ENCODE measurements at regions not wholly inside any gene's neighbourhood (a gene's known extent, or its start where the extent isn't known, plus 50 kb on each side); places are given as distances from the start of the nearest gene placed in this dataset.

DNA sequence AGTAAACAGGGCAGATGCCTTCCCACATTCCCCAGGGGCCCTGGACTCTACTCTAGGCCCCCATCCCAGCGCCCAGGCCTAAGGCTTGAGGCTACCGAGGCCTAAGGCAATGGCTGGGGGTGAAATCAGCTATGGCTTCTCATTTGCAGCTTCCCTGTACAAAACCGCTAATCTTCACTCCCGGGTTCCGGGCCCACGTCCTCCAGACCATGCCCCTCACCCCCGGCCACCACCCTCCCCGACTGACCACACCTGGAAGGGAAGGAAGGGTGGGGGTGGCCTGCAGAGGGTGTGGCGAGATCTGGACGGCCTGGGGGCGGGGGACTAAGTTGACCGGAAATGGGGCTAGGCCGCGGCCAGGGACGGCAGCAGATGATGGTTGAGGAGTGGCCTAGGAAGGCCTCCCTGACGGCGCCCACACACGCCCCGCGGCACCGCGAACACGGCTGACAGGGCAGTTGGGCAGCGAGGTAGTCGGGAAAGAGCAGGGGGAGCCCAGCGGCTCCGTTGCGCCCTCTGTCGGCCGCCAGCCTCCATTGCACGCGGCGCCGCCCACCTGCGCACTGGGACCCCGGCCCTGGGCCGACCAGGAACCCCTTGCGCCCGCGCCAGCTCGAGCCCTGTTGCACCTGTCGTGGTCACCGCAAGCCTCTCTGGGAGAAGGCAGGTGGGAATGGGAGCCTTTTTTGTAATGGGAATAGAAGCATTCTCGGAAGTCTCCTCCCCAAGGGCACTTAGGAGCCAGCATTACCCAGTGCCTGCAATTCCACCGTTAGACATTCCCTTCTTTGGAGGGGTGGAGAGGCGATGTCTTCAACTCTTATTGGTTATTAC is 95.9 kb upstream of the CALM2 start:
- peaks cover 7 to 43% of the 10 kb centered on the region in 2 donors for H3K4me1 ChIP-seq
- TF ChIP-seq, protein P1, sequence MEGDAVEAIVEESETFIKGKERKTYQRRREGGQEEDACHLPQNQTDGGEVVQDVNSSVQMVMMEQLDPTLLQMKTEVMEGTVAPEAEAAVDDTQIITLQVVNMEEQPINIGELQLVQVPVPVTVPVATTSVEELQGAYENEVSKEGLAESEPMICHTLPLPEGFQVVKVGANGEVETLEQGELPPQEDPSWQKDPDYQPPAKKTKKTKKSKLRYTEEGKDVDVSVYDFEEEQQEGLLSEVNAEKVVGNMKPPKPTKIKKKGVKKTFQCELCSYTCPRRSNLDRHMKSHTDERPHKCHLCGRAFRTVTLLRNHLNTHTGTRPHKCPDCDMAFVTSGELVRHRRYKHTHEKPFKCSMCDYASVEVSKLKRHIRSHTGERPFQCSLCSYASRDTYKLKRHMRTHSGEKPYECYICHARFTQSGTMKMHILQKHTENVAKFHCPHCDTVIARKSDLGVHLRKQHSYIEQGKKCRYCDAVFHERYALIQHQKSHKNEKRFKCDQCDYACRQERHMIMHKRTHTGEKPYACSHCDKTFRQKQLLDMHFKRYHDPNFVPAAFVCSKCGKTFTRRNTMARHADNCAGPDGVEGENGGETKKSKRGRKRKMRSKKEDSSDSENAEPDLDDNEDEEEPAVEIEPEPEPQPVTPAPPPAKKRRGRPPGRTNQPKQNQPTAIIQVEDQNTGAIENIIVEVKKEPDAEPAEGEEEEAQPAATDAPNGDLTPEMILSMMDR (IDR thresholded peaks at IDR 0.05) = peak; percentile 98

DNA sequence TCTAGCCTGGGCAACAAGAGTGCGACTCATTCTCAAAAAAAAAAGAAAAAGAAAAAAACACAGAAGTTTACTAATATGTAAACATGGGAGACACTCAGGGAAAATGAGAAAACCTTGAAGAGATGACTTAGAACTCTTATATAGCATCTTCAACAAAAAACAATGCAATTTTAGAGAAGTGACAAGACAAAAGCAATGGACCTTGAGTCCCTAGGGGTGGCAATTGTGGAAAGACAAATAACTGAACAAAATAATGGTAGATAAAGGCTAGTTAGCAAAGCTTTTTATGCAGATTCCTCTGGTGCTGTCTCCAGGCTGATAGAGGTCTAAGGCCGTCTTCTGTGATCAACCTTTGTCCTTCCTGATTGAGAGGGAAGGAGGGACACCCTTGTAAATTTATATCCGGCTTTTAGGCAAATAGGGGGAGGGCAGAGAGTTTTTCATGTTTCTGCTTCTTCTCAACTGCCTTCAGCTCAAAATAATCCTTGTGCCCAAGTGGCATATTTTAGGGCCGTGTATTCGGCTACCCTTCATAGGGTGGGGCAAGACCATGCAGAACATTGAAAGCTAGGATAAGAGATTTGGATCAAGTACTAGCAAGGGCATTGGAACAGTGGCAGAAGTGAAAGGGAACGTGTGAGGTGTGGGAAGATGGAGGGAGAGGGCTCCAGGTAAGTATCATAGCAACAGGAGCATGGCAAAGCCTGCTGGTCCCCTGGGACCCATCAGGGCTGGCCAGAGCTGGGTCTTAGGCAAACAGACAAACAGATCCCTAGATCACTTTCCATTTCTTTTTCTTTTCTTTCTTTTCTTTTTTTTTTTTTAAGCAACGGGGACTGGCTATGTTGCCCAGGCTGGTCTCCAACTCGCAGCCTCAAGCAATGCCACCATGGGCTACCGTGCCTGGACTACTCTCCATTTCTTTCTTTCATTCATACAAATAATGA is 95.0 kb upstream of the CALM2 start:
- TF ChIP-seq, protein P1 (IDR thresholded peaks at IDR 0.05) = no peak
- intact Hi-C loops (cut with DNase I) = no loop called here
- Histone ChIP-seq H3K9me3 (no peaks in the 10 kb centered on the region), H3K4me3 (no peak overlapping the region), H3K27ac (peak overlapping the region in 1 of 2 donors; percentile 5), H3K36me3 (no peaks in the 10 kb centered on the region), H3K27me3 (no peaks in the 10 kb centered on the region), H3K4me1 (peaks cover 7 to 43% of the 10 kb centered on the region in 2 donors)
- ATAC-seq (no peak), DNase-seq (no peak)

More for the DNA sequence above, 95.9 kb upstream of the CALM2 start:
- peak; percentile 34 to 94 (median 66) for DNase-seq
- ATAC-seq = peak; percentile 95
- H3K27me3 ChIP-seq = no peaks in the 10 kb centered on the region
- H3K27ac ChIP-seq = peak overlapping the region; percentile 55 to 73
- no peaks in the 10 kb centered on the region for H3K36me3 ChIP-seq
- H3K4me3 ChIP-seq = peak overlapping the region; percentile 19 to 33
- no peaks in the 10 kb centered on the region for H3K9me3 ChIP-seq
- intact Hi-C loops (cut with DNase I) = no loop called here

DNA sequence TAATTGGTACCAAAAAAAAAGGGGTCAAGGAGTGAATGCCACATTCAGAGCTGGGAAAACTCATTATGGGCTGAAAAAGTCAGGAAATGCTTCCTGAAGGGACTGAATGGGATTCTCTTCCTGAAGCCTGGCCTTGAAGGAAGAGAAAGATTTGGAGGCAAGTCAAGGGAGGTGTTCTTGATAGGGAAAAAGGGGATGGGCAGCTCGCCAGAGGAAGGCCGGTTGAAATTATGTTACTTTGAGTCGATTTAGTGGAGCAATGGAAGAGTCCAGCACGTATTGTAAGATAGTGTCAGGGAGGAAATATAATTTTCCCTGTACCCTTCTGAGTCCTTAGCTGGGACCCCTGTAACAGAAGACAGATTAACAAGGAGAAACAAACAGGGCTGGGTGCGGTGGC is 94.1 kb upstream of the CALM2 start:
- no peak for DNase-seq
- peaks cover 7 to 43% of the 10 kb centered on the region in 2 donors for H3K4me1 ChIP-seq
- H3K36me3 ChIP-seq = no peaks in the 10 kb centered on the region
- no peak for ATAC-seq
- TF ChIP-seq, protein P1 (IDR thresholded peaks at IDR 0.05) = no peak
- H3K9me3 ChIP-seq = no peaks in the 10 kb centered on the region
- intact Hi-C loops (cut with DNase I) = no loop called here
- H3K27me3 ChIP-seq = no peaks in the 10 kb centered on the region
- peak overlapping the region in 1 of 2 donors; percentile 66 for H3K27ac ChIP-seq
- no peak overlapping the region for H3K4me3 ChIP-seq

DNA sequence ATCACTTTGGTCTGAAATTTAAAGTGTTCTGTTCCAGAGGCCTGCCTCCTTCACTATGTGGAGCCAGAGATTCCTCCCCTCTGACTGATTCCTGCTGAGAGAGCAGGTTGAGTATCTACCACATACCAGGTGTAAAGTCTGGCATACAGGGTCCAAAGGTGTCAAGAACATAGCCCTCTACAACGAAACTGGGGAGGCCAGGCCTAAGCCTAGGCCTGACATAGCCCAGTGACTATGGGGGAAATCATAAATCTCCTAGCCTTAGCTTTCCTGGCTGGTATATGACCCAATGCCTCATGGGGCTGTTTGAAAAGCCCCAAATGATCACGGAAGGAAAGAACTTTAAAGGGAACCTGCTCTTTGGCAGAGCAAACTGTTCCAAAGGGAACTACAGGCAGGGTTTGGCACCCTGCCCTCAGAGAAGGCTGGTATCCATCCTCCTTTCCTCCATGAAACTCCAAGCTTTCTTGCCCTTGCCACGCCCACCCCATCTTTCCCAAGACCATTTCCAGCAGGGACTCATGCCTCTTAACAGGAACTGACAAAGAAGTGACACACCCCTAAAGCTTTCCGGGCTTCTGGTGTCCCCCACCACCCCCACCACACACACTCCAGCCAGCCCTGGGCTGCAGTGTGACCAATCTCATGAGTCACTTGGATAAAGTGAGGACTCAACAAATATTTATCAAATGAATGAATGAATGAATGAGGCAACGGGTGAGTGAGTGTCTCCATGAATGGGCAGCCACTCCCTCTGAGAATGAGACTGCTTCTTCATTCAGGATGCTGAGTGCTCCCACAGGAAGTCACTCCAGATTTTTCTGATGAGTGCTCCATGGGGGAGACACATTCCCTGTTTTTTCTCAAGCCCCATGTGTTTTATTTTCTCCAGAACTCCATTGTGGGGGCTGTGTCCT is 93.3 kb upstream of the CALM2 start:
- TF ChIP-seq, protein P1 (IDR thresholded peaks at IDR 0.05) = no peak
- H3K27ac ChIP-seq = peak overlapping the region; percentile 19 to 66
- DNase-seq = peak in 2 of 4 donors; percentile 51 to 83
- no peaks in the 10 kb centered on the region for H3K9me3 ChIP-seq
- H3K4me3 ChIP-seq = no peak overlapping the region
- H3K4me1 ChIP-seq = peaks cover 7 to 40% of the 10 kb centered on the region in 2 donors
- no peaks in the 10 kb centered on the region for H3K27me3 ChIP-seq
- no peaks in the 10 kb centered on the region for H3K36me3 ChIP-seq
- intact Hi-C loops (cut with DNase I) = no loop called here
- peak; percentile 63 for ATAC-seq
